ENCODE measurements at regions not wholly inside any gene's neighbourhood (a gene's known extent, or its start where the extent isn't known, plus 50 kb on each side); places are given as distances from the start of the nearest gene placed in this dataset.
A peak's percentile ranks its signal among the peaks of the same experiment; 100 is the strongest.

- ATAC-seq (peak; percentile 56), DNase-seq (no peak)
- Histone ChIP-seq H3K4me3 (no peak overlapping the region), H3K4me1 (no peaks in the 10 kb centered on the region), H3K9me3 (no peaks in the 10 kb centered on the region), H3K36me3 (no peaks in the 10 kb centered on the region), H3K27ac (no peak overlapping the region), H3K27me3 (no peaks in the 10 kb centered on the region)
- intact Hi-C loops (cut with DNase I) = no loop called here
- TF ChIP-seq CTCF (IDR thresholded peaks at IDR 0.05) = no peak
These were observed 243.4 kb upstream of the POU2AF2 start for GRCh38 chr11:111001986-111002611.

GRCh38 chr11:111001081-111001430 is 244.5 kb upstream of the POU2AF2 start:
- DNase-seq (no peak), ATAC-seq (no peak)
- Histone ChIP-seq H3K4me3 (no peak overlapping the region), H3K4me1 (no peaks in the 10 kb centered on the region), H3K27me3 (no peaks in the 10 kb centered on the region), H3K27ac (no peak overlapping the region), H3K36me3 (no peaks in the 10 kb centered on the region), H3K9me3 (no peaks in the 10 kb centered on the region)
- intact Hi-C loops (cut with DNase I) = no loop called here
- TF ChIP-seq CTCF (IDR thresholded peaks at IDR 0.05) = no peak

GRCh38 chr11:111000400-111001080 is 245.0 kb upstream of the POU2AF2 start:
- Histone ChIP-seq H3K27ac (no peak overlapping the region), H3K4me3 (no peak overlapping the region), H3K27me3 (no peaks in the 10 kb centered on the region), H3K36me3 (no peaks in the 10 kb centered on the region), H3K4me1 (no peaks in the 10 kb centered on the region), H3K9me3 (no peaks in the 10 kb centered on the region)
- no peak for ATAC-seq
- DNase-seq = peak in 2 of 4 donors; percentile 59 to 64
- intact Hi-C loops (cut with DNase I) = no loop called here
- TF ChIP-seq CTCF (IDR thresholded peaks at IDR 0.05) = no peak

GRCh38 chr11:110992481-110992880 is 253.0 kb upstream of the POU2AF2 start:
- Histone ChIP-seq H3K36me3 (no peaks in the 10 kb centered on the region), H3K4me3 (no peak overlapping the region), H3K27me3 (no peaks in the 10 kb centered on the region), H3K9me3 (no peaks in the 10 kb centered on the region), H3K4me1 (no peaks in the 10 kb centered on the region), H3K27ac (no peak overlapping the region)
- intact Hi-C loops (cut with DNase I) = no loop called here
- no peak for ATAC-seq
- DNase-seq = no peak
- TF ChIP-seq CTCF (IDR thresholded peaks at IDR 0.05) = no peak

GRCh38 chr11:110991661-110992355 is 253.7 kb upstream of the POU2AF2 start:
- intact Hi-C loops (cut with DNase I) = no loop called here
- H3K4me1 ChIP-seq = no peaks in the 10 kb centered on the region
- DNase-seq = no peak
- no peak overlapping the region for H3K27ac ChIP-seq
- no peaks in the 10 kb centered on the region for H3K27me3 ChIP-seq
- TF ChIP-seq CTCF (IDR thresholded peaks at IDR 0.05) = no peak
- no peak overlapping the region for H3K4me3 ChIP-seq
- ATAC-seq = peak; percentile 43
- no peaks in the 10 kb centered on the region for H3K9me3 ChIP-seq
- H3K36me3 ChIP-seq = no peaks in the 10 kb centered on the region
